B cell (primary cell): ENCODE measurements at regions not wholly inside any gene's neighbourhood (a gene's known extent, or its start where the extent isn't known, plus 50 kb on each side); places are given as distances from the start of the nearest gene placed in this dataset.
A peak's percentile ranks its signal among the peaks of the same experiment; 100 is the strongest.

Experiments used
- EZH2 ChIP-seq: IDR thresholded peaks from 2 replicates; pipeline ENCODE4 v1.6.1; 2012; ENCODE audit warnings: borderline replicate concordance, low read depth, mild to moderate bottlenecking, moderate library complexity, low read length; ENCODE audit not compliant: insufficient read depth, poor library complexity, severe bottlenecking
- TF ChIP-seq, protein P1 (sequence below): fragments of 200-600 bp; IDR thresholded peaks from one replicate; pipeline ENCODE4 v1.8.0; 2022; ENCODE audit warnings: antibody characterized with exemption, mild to moderate bottlenecking

DNA sequence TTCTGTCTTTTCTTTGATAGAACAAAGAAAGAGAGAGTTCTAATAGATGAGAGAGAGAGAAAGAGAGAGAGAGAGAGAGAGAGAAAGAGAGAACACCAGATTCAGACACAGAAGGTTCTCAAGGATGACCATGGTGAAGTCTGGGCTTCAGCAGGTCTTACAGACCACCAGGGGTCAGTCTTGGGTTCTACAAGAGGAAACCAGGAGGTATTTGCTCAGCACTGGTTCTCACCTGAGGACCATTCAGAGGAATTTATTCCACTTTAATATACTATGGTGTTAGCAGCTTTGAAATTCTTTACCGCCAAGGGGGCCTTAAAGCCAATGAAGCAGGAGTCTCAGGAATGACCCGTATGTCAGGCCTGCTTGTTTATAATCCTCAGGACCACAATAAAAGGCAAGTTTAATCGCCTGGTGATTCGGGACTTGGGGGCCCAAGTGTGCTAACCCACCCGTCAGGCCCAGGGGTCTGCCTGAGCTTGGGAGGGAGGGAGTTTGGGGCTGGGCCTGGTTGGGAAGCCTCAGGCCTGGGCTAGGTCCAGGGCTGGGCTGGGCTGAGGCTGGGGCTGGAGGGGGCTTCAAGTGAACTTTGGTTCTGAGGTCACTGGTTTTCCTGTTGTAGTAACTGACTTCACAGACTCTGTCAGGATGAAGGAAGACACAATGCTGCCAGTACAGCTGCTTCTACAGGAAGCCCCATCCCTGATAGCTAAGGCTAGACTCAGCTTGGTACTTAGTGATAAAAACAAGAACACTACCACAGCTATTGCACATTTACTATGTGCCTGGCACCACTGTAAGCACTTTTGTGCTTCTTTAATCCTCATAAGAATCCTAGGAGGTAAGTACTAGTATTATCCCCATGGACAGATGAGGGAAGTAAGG is 179.2 kb upstream of the ZBED5 start:
- TF ChIP-seq, protein P1, sequence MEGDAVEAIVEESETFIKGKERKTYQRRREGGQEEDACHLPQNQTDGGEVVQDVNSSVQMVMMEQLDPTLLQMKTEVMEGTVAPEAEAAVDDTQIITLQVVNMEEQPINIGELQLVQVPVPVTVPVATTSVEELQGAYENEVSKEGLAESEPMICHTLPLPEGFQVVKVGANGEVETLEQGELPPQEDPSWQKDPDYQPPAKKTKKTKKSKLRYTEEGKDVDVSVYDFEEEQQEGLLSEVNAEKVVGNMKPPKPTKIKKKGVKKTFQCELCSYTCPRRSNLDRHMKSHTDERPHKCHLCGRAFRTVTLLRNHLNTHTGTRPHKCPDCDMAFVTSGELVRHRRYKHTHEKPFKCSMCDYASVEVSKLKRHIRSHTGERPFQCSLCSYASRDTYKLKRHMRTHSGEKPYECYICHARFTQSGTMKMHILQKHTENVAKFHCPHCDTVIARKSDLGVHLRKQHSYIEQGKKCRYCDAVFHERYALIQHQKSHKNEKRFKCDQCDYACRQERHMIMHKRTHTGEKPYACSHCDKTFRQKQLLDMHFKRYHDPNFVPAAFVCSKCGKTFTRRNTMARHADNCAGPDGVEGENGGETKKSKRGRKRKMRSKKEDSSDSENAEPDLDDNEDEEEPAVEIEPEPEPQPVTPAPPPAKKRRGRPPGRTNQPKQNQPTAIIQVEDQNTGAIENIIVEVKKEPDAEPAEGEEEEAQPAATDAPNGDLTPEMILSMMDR: peak; percentile 69
- TF ChIP-seq EZH2: no peak
